Lower lobe of right lung (tissue), 2 donors: ENCODE measurements at regions not wholly inside any gene's neighbourhood (a gene's known extent, or its start where the extent isn't known, plus 50 kb on each side); places are given as distances from the start of the nearest gene placed in this dataset.

Experiments used
- ATAC-seq, 2 donors: fragments of 200-7000 bp; cut with Tn5 transposase; one replicate each; pipeline ENCODE4 v1.9.1; 2020 to 2022; ENCODE audit warnings: mild to moderate bottlenecking in 2 of 2, moderate library complexity in 2 of 2
- DNase-seq: peaks from one replicate; pipeline ENCODE4 v3.0.0-alpha.2; 2020
- H3K27ac ChIP-seq: fragments of 200-600 bp; one replicate; pipeline ENCODE4 v1.8.0; 2022
- H3K27me3 ChIP-seq: fragments of 200-600 bp; one replicate; pipeline ENCODE4 v1.8.0; 2022; ENCODE audit warnings: low read depth
- H3K36me3 ChIP-seq: fragments of 200-600 bp; one replicate; pipeline ENCODE4 v1.8.0; 2022; ENCODE audit warnings: mild to moderate bottlenecking
- H3K4me1 ChIP-seq: fragments of 200-600 bp; one replicate; pipeline ENCODE4 v1.8.0; 2022
- H3K4me3 ChIP-seq: fragments of 200-600 bp; one replicate; pipeline ENCODE4 v1.8.0; 2022; ENCODE audit warnings: mild to moderate bottlenecking
- H3K9me3 ChIP-seq: fragments of 200-600 bp; one replicate; pipeline ENCODE4 v1.8.0; 2022
- CTCF ChIP-seq: fragments of 200-600 bp; IDR thresholded peaks from one replicate; pipeline ENCODE4 v1.8.0; 2022; ENCODE audit warnings: antibody characterized with exemption, mild to moderate bottlenecking
- intact Hi-C: fragments of 100-400 bp; cut with DNase I; formaldehyde crosslinking; loops from one replicate; pipeline ENCODE4 v1.11.0; 2022
- donor health status: DM: no; HTN: yes; CAD: no; lungs with severe emphysema.

DNA sequence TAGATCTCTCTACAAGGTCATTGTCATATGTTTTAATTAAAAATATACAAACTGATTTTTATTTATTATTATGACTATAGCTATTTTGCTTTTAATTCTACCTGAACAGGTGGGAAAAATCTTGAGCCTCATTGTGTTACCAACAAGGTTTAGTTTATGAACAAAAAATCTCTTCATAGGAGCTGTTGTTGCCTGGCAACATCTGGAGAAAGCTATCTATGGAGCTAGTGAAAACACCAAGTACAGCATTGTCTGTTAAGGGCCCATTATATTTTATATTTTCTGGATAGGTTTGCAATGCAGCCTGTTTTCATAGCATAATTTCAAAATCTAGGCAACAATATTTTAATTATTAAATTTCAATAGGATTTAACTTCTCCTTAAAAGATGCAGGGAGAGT, 383.0 kb upstream of the TMEFF2 start:
- H3K27ac ChIP-seq: no peak overlapping the region
- no peak for ATAC-seq
- no peaks in the 10 kb centered on the region for H3K27me3 ChIP-seq
- no peak for TF ChIP-seq CTCF
- no peaks in the 10 kb centered on the region for H3K9me3 ChIP-seq
- H3K36me3 ChIP-seq: no peaks in the 10 kb centered on the region
- no peaks in the 10 kb centered on the region for H3K4me1 ChIP-seq
- H3K4me3 ChIP-seq: no peak overlapping the region
- intact Hi-C loops: no loop called here
- DNase-seq: no peak

GRCh38 chr2:192574552-192574951, 379.8 kb upstream of the TMEFF2 start:
- Histone ChIP-seq H3K9me3 (no peaks in the 10 kb centered on the region), H3K27me3 (no peaks in the 10 kb centered on the region), H3K4me3 (no peak overlapping the region), H3K36me3 (no peaks in the 10 kb centered on the region), H3K4me1 (no peaks in the 10 kb centered on the region), H3K27ac (no peak overlapping the region)
- TF ChIP-seq CTCF: no peak
- no peak for DNase-seq
- intact Hi-C loops: no loop called here
- no peak for ATAC-seq

- Histone ChIP-seq H3K4me3 (no peak overlapping the region), H3K4me1 (no peaks in the 10 kb centered on the region), H3K27me3 (no peaks in the 10 kb centered on the region), H3K36me3 (no peaks in the 10 kb centered on the region), H3K9me3 (no peaks in the 10 kb centered on the region), H3K27ac (no peak overlapping the region)
- no peak for TF ChIP-seq CTCF
- DNase-seq (no peak), ATAC-seq (no peak)
- intact Hi-C loops: no loop called here
These were observed 376.9 kb upstream of the TMEFF2 start for GRCh38 chr2:192571636-192572035.

DNA sequence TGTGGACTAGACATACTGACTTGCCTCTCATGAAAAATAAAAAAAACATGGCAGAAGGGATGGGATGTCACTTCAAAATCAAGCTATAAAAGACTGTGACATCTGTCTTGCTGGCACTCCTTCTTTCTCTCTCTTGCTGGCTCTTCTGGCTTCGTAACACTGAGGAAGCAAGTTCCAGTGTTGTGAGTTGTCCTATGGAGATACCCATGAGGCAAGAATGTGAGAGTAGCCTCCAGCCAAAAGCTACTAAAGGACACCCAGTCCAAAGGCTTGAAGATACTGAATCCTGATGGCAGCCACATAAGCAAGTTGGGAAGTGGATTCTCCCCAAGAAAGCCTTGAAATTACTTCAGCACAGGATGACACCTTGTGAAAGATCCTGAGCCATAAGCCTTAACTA, 376.1 kb upstream of the TMEFF2 start:
- no peak overlapping the region for H3K27ac ChIP-seq
- H3K27me3 ChIP-seq: no peaks in the 10 kb centered on the region
- no peaks in the 10 kb centered on the region for H3K4me1 ChIP-seq
- no peak for DNase-seq
- intact Hi-C loops: no loop called here
- no peaks in the 10 kb centered on the region for H3K36me3 ChIP-seq
- TF ChIP-seq CTCF: no peak
- no peaks in the 10 kb centered on the region for H3K9me3 ChIP-seq
- ATAC-seq: no peak
- H3K4me3 ChIP-seq: no peak overlapping the region

DNA sequence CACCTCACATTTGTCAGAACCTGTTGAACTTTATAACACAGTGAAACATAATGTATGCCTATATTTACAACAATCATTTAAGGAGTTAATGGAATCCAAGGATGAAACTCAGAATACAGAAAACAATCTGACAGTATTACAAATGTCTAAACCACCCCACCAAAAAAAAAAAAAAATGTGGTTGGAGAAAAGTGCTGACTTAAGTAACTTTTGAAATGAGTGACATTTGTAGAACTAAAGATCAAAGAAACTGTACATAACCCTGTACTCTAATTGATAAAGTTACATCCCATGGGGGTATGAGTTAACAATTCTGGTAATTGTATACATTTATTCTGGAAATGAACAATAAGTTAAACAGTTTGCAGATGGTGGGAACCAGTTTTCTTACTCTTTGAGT, 372.1 kb upstream of the TMEFF2 start:
- H3K9me3 ChIP-seq: no peaks in the 10 kb centered on the region
- intact Hi-C loops: no loop called here
- no peaks in the 10 kb centered on the region for H3K27me3 ChIP-seq
- no peak for DNase-seq
- no peak overlapping the region for H3K4me3 ChIP-seq
- H3K27ac ChIP-seq: no peak overlapping the region
- no peaks in the 10 kb centered on the region for H3K4me1 ChIP-seq
- TF ChIP-seq CTCF: no peak
- H3K36me3 ChIP-seq: no peaks in the 10 kb centered on the region
- ATAC-seq: no peak

GRCh38 chr2:192560326-192560725, 365.6 kb upstream of the TMEFF2 start:
- Histone ChIP-seq H3K36me3 (no peaks in the 10 kb centered on the region), H3K27ac (no peak overlapping the region), H3K4me3 (no peak overlapping the region), H3K9me3 (no peaks in the 10 kb centered on the region), H3K4me1 (no peaks in the 10 kb centered on the region), H3K27me3 (no peaks in the 10 kb centered on the region)
- TF ChIP-seq CTCF: no peak
- no peak for ATAC-seq
- intact Hi-C loops: no loop called here
- no peak for DNase-seq
